GM19463 (cell line): ENCODE measurements at regions not wholly inside any gene's neighbourhood (a gene's known extent, or its start where the extent isn't known, plus 50 kb on each side); places are given as distances from the start of the nearest gene placed in this dataset.
"Not testable (repeated sequence)": the region's sequence is repeated elsewhere in the genome, so short reads cannot be mapped to it uniquely, and the experiment has no call there.

Experiments
- ATAC-seq: cut with Tn5 transposase; IDR thresholded peaks from one replicate; pipeline ENCODE4 v1.9.1; 2021; ENCODE audit warnings: mild to moderate bottlenecking, moderate library complexity; ENCODE audit not compliant: unreplicated experiment

DNA sequence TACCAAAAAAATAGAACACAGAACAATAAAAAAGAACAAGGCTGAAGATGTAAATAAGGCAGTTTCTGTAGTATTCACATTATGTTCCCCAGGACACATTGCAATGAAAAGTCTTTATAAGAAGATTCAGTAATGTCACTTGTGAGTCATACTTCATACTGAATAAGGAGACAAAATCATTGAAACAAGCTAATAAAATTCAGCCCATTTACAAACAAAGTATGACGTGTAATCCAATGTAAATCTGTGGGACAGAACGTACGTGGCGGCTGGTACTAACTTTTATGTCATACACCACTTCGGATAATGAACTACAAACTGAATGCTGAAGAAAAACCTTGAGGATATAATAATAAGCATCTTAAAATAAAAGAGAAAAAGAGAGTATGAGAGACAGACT is 512.8 kb upstream of the MIR17HG start:
- ATAC-seq: no peak

DNA sequence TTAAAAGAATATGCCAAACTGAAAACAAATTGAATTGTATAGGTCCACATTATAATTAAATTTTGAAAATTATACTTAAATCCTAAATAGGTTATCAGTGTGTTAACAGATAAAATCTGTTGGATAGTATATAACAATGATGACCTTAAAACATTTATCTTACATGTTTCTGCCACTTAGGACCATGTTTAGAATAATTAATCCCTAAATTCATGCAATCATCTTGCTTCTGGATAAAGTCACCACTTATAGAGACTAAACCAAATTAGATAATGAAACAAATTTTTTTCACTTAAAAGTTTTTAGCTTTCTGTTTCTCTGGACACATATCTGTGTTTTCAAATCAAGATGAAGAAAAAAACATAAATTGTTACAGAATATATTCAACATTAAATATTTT is 511.7 kb upstream of the MIR17HG start:
- no peak for ATAC-seq

DNA sequence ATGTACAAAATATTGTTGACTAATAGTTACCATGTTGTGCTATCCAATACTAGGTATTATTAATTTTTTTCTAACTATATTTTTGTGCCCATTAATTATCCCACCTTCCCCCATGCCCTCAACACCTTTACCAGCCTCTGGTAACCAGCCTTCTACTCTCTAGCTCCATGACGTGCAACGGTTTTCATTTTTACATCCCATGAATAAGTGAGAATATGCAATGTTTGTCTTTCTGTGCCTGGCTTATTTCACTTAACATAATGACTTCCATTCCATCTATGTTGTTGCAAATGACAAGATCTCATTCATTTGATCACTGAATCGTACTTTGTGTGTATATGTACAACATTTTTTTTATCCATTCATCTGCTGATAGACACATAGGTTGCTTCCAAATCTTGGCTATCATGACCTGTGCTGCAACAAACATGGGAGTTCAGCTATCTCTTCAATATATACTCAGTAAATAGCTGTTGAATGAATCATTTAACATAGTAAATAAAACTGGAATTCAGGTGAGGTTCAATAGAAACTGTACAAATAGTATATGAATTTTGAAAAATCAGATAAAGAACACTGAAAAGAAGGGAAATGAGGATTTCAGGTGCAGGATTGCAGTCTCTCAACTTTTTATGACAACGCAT is 509.0 kb upstream of the MIR17HG start:
- no peak for ATAC-seq

DNA sequence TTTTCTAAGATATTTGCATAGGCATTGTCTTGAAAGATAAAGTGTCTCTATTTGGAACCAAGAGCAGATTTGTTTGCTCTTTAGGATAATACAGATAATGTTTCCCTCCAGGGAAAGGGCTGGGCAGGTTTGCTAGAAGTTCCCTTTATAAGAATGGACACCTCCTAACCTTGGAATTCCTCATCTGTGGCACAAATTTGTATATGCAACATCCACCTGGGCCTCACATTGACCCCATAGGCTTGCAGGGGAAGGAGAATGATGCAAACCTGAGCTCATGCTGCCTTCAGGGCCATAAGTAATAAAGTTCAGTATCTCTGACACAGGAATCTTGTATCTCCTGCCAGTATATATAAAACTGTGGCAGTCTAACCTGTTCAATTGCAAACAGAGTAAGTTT is 508.4 kb upstream of the MIR17HG start:
- ATAC-seq: no peak

DNA sequence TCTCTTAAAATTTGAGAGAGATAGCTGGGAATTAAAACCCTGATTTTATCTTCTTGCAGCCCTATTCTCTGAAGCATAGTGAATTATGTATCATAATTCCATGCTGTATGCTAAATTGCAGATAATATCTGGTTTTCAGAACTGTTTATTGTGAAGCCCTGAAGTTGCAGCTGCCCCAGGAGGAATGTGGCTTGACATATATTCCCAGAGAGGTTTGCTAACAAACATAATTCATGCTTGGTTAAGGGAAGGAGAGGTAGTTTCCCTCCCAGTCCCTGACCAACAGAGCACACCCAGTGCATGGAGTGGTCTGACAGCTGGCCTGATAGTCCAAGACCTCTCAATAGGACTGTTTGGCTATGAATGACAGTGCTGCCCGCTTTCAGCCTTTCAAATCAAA is 500.6 kb upstream of the MIR17HG start:
- ATAC-seq: no peak

DNA sequence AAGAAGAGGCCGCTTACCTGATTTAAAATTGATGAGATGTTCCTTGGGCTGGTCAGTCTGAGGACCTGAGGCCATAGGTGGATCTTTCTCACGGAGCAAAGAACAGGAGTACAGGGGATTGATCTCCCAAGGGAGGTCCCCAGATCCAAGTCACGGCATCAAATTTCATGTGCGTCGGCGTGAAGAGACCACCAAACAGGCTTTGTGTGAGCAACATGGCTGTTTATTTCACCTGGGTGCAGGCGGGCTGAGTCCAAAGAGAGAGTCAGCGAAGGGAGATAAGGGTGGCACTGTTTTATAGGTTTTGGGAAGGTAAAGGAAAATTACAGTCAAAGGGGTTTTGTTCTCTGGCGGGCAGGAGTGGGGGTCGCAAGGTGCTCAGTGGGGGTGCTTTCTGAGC is 493.8 kb upstream of the MIR17HG start:
- ATAC-seq: not testable (repeated sequence)

DNA sequence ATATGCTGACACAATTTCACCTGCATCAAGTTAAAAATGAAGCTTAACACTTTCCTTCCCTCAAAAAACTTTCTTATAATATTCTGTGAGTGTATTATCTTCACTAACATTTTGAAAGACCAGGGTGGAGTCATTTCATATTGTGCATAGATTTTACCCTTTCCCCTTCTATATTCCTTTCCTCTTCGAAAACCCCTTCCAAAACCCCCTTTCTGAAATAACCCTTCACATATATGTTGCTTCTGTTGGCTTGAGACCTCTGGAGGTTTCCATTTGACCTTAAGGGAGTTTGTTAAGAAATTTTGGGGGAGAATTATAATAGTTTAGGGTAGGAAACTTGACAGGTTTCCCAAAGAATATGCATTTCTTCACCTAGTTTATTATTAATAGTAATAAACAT is 489.6 kb upstream of the MIR17HG start:
- ATAC-seq: no peak

DNA sequence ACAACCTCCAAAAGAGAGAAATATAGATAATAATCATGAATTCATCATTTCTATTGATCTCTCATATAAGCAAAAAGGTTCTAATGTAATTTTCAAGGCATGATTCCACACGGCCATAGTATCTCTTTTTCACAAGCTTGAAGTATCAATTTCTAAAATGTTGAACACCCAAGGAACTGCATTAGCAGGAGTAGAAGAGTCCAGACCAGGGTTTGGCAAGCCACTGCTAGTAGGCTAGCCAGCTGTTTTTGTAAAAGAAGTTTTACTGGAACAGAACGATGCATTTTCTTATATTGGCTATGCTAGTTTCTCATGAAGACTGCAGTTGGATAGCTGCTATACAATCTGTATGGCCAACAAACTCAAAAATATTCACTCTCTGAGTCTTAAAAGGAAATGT is 481.5 kb upstream of the MIR17HG start:
- no peak for ATAC-seq

DNA sequence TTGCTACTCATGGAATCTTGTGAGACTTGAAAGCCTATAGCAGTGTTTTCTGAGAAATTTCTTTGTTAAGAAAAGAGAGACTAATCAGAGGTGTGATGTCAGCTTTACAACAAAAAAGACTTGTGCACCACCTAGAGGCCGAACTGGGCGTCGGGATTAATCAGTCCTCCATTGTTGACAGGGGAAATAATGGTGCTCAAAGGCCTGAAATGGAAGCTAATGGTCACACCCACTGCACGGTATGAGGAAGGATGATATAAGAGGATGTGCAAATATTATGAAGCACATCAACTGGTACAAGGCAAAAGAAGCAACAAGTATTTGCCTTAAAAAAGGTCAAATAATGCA is 480.2 kb upstream of the MIR17HG start:
- peak; percentile 91 for ATAC-seq

DNA sequence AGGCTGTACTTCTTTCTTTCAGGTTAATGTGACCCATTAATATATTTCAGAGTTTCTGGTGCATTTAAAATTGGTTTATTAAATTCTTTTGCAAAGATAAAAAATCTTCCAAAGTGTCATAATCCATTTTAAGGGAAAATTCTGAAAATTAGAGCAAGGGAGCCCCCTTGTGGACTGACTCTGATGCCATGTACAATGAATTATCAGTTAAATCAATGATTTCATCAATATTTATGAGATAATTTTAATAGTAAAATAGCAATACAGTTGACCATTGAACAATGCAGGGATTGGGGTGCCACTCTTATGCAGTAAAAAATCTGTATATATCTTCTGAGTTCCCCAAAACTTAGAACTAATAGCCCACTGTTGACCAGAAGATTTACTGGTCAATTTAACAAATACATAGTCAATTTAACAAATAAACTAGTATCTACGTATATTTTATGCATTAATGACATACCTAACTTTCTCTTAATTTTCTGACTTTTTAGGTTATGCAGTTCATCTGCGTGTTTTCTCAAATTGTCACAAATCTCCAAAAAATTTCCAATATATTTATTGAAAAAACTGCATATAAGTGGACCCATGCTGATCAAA is 479.1 kb upstream of the MIR17HG start:
- ATAC-seq: no peak

DNA sequence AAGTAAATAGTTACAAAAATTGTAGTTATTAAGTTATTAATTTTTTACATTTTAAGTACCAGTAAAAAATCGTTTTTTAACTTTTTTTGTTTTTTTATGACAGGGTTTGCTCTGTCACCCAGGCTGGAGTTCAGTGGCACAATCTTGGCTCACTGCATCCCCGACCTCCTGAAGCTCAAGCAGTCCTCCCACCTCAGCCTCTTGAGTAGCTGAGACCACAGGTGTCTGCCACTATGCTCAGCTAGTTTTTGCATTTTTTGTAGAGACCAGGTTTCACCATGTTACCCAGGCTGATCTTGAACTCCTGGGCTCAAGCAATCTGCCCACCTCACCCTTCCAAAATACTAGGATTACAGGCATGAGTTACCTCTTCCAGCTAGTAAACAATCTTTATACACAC is 477.9 kb upstream of the MIR17HG start:
- ATAC-seq: no peak

DNA sequence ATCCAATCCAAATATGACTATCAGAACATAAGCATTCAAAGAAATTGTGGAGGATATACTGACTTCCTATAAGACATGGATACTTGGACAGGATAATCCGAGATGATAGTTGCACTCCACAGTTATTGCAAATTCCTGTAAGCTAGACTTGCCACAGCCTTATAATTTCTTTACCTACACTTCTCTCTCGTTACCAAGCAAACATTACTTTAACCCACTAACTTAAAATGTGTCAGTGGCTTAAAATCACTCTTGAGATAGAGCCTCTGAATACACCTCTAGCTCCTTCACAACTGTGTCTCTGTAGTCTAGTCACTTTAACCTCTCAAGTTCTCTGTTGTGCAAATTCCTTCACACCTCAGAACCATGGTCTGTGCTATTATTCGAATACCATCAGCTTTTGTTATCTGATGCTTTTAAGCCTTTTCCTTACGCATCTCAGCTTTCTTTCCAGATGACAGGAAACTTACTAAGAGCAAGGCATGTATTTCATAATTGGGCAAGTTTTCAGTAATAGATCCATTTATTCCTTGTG is 474.9 kb upstream of the MIR17HG start:
- no peak for ATAC-seq

DNA sequence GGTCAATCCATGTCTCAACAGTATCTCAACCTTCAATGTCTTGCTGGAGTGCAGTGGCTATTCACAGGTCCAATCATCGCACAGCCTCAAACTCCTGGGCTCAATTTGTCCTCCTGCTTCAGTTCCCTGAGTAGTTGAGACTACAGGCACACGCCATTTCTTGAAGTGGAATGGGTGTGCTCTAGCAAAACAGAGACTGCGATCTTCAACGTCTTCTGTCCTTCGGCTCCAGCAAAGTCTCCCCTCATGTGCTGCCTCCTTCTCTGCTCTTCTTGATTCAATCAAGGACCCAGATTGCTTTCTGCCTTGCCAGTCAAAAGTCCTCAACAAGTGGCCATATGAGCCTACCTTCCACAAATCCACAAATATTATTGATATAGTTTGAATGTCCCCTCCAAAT is 466.7 kb upstream of the MIR17HG start:
- ATAC-seq: no peak

DNA sequence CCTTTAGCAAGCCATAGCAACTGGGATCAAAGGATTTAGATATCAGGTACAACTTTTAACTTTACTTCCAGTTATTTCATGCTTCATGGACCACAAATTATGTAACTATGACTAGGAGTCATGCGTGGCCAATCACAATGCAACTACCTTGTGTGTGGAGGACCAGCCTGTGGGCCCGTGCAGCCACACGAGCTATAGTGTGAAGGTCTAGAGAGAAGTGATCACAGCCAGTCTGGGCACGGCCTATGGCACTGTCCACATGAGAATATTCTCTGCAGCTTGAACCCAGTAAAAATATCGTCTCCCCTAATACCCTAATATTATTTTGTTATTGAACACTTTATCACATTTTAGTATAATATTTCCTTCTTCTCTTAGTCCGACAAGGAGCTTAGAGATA is 464.9 kb upstream of the MIR17HG start:
- ATAC-seq: no peak

DNA sequence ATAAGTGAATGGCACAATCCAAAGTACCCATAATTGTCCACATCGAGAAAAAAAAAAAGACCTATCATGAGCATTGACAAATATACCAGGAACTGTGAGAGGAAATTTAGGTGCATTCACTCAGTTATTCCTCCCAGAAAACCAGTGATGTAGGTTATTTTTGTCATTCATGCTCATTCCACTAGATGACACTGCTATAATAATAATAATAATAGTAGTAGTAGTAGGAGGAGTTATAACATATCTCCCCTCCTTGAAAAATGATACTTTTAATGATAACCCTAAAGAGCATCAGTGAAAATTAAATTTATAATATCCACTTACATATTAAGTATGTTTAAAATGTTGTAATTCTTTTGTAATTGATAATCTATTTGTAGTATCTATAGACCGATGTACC is 463.9 kb upstream of the MIR17HG start:
- no peak for ATAC-seq

DNA sequence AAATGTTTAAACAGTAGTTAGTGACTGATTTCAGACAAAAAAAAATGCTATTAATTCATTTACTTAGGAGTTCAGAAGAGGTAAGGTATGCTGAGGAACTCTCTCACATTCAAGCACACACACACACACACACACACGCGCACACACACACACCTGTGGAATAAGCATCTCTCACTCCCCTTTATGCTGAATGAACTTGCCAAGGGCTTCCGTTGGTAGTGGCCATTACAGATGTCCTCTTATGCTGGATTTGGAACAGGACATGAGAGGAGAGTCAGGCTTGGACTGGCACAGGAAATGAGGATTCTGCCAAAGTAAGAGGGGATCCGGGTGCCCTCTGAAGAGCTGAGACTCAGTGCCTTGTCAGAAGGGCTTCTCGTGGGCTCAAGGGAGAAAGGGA is 463.4 kb upstream of the MIR17HG start:
- no peak for ATAC-seq

DNA sequence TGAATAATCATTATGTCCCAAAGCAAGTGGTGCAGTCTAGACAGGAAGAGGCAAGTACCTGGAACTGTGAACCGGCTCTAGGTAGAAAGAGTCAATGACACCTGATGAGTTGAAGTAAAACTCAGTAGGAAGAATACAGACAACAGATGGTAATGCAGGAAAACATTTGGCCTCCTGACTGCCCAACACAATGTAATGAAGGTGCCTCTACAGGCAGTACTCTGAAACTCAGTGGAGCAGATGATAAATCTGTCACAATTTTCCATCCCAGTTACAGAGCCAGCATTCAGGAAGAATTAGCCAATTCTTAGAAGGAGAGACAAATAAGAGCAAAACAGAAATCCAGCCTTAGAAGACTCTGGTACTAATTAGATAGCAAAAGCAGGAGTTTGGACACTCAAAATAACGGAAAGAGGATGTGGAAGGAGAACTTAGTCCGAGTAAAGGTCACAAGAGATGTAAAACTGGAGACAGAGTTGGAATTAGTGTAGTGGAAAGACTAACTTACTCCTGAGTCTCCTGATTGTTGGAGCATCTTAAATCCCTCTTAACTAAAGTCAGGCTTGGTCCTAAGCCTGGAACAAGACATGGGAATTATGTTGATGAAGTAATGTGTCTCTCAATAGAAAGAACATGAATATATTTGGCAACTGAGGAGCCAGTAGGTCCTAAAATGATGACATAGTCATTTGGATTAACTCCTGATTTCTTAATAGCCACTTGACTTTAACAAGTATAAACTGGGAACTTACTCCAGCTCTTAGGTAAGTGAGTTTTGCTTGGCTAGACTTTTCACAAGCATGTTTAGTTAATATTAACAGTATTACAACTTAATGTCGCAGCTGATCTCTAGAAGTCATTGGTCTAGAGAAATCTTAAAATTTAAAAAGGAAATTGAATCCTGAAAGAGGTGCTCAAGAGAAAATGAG is 457.3 kb upstream of the MIR17HG start:
- ATAC-seq: no peak

DNA sequence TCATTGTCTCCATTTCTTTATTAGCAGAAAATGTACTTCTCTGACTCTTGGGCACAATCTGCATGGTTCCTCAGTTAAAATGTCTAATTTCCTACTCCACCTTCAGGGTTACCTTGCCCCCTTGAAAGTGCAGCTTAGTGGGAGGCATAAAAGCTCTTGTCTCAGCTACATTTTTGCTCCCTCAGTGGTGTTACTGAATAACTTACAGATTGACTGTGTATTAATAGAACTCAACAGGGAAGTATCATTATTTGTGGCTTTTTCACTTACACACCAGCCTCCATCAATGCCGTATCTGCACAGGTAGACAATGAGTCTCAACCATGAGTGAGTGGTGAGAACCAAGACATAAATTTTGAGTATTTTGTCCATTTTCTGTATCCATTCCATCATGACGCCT is 456.2 kb upstream of the MIR17HG start:
- ATAC-seq: no peak

DNA sequence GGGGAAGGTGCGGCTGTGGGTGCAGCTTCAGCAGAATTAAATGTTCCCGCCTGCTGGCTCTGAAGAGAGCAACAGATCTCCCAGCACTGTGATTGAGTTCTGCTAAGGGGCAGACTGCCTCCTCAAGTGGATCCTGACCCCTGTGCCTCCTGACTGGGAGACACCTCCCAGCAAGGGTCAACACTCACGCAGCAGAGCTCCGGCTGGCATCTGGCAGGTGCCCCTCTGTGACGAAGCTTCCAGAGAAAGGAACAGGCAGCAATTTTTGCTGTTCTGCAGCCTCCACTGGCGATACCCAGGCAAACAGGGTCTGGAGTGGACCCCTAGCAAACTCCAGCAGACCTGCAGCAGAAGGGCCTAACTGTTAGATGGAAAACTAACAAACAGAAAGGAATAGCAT is 454.3 kb upstream of the MIR17HG start:
- ATAC-seq: not testable (repeated sequence)

DNA sequence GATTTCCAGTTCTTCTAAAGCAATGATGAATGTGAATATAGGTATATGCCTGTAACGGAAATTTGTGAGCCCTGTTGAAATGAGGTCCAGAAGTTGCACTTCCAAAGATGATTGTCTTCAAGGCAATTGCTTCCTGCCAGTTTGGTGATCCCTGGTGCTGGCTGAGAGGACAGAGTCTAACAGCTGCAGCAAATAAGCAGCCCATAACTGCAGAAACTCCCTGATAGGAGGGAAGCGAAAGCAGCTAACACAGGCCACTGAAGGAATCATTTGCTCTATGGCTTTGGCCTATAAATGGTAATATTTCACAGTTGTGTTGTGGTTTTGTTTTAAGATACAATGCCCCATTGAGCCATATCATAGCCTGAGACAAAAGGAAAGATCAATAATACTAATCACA is 451.5 kb upstream of the MIR17HG start:
- no peak for ATAC-seq

DNA sequence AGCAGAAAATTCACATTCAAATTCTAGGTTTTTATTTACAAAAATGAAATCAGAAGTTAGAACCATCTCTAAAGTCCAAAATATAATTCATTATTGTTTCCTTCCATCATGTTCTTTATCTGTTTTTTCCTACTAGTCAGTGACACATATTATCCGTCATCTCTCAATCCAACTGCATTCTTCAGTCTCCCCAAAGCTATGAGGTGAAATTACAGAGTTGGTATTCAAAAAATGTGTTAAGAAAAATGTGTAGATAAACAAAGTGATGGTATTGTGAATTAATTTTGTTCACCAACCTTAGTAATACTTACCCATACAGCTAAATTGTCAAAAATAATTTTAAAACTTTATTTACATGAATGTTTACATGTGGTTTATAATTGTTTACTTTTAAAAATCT is 448.7 kb upstream of the MIR17HG start:
- no peak for ATAC-seq

DNA sequence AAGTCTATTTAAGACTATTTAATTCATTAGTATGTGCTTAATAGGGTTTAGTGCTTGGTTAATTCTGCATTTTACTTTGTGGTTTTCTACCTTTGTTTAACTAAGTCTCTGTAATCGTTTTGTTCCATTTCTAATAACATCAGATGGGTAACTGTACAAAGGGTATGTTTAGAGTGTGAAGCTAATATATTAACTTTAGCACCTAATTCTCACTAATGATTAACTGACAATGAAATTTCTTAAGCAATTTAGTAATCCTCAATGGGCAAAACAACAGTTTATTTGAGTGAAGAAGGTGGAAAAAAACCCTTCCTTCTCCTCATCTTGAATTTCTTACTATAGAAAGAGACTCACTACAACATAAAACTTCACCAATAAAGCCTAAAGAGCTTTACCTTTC is 448.1 kb upstream of the MIR17HG start:
- no peak for ATAC-seq
